Left ventricle myocardium inferior (tissue), 1 donor: ENCODE measurements at regions not wholly inside any gene's neighbourhood (a gene's known extent, or its start where the extent isn't known, plus 50 kb on each side); places are given as distances from the start of the nearest gene placed in this dataset.

Experiments
- DNase-seq: peaks from one replicate; pipeline ENCODE4 v3.0.0-alpha.2; 2020
- H3K27ac ChIP-seq: fragments of 200-600 bp; replicated peaks from 2 replicates; pipeline ENCODE4 v1.8.0; 2021
- H3K27me3 ChIP-seq: fragments of 200-600 bp; 2 replicates; pipeline ENCODE4 v1.8.0; 2021; ENCODE audit warnings: low read depth
- H3K36me3 ChIP-seq: fragments of 200-600 bp; 2 replicates; pipeline ENCODE4 v1.8.0; 2021
- H3K4me1 ChIP-seq: fragments of 200-600 bp; 2 replicates; pipeline ENCODE4 v1.8.0; 2021
- H3K4me3 ChIP-seq: fragments of 200-600 bp; 2 replicates; pipeline ENCODE4 v1.8.0; 2021; ENCODE audit warnings: mild to moderate bottlenecking, moderate library complexity
- H3K9me3 ChIP-seq: fragments of 200-600 bp; replicated peaks from 2 replicates; pipeline ENCODE4 v1.8.0; 2021
- intact Hi-C: fragments of 100-400 bp; cut with micrococcal nuclease; formaldehyde crosslinking; loops from one replicate; pipeline ENCODE4 v1.11.0; 2022
- TF ChIP-seq, protein P1 (sequence below): fragments of 200-600 bp; IDR thresholded peaks from 2 replicates; pipeline ENCODE4 v1.8.0; 2021; ENCODE audit warnings: antibody characterized with exemption, mild to moderate bottlenecking, borderline replicate concordance
- donor health status: DM: no; HTN: yes; CAD: no; lungs with severe emphysema.

DNA sequence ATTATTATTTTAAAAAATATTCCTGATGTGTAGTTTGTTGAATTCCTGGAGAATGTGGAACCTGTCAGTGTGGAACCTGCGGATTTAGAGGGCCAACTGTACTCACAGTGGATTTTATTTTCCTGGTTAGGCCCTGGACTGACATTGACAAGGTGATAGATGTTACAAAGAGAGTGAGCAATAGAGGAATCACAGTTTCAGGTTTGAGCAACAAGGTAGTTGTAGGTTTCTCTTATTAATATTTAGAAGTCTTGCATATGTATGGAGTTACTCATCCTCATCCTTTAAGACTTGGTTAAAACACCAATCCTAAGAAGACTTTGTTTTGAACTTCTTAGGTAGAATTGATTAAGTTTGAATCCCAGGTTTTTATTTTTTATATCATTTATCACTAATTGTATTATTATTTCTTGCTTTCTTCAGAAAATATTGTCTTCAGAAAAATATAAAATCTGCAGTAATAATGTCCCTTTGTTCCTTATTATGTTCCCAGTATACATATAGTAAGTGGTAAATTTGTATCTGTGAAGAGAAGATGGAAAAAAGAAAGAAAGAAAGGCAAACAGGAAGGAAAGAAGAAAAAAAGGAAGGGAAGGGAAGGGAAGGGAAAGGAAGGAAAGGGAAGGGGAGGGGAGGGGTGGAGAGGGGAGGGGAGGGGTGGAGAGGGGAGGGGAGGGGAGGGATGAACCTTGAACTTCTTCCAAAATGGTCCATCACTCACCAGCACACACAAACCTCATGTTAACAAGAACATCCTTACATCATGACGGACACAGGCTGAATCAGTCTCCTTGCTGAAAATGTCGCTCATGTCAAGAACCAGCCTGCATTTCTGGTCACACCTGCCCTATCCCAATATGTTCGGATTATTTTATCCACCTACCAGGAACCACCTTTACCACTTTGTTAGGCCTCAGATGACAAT lies 867.2 kb downstream of the CDH11 start:
- H3K27ac ChIP-seq = no peak overlapping the region
- H3K4me3 ChIP-seq = no peak overlapping the region
- DNase-seq = no peak
- no peaks in the 10 kb centered on the region for H3K9me3 ChIP-seq
- intact Hi-C loops = no loop called here
- H3K27me3 ChIP-seq = no peaks in the 10 kb centered on the region
- TF ChIP-seq, protein P1, sequence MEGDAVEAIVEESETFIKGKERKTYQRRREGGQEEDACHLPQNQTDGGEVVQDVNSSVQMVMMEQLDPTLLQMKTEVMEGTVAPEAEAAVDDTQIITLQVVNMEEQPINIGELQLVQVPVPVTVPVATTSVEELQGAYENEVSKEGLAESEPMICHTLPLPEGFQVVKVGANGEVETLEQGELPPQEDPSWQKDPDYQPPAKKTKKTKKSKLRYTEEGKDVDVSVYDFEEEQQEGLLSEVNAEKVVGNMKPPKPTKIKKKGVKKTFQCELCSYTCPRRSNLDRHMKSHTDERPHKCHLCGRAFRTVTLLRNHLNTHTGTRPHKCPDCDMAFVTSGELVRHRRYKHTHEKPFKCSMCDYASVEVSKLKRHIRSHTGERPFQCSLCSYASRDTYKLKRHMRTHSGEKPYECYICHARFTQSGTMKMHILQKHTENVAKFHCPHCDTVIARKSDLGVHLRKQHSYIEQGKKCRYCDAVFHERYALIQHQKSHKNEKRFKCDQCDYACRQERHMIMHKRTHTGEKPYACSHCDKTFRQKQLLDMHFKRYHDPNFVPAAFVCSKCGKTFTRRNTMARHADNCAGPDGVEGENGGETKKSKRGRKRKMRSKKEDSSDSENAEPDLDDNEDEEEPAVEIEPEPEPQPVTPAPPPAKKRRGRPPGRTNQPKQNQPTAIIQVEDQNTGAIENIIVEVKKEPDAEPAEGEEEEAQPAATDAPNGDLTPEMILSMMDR = no peak
- H3K4me1 ChIP-seq = peaks cover 18% of the 10 kb centered on the region
- H3K36me3 ChIP-seq = no peaks in the 10 kb centered on the region

DNA sequence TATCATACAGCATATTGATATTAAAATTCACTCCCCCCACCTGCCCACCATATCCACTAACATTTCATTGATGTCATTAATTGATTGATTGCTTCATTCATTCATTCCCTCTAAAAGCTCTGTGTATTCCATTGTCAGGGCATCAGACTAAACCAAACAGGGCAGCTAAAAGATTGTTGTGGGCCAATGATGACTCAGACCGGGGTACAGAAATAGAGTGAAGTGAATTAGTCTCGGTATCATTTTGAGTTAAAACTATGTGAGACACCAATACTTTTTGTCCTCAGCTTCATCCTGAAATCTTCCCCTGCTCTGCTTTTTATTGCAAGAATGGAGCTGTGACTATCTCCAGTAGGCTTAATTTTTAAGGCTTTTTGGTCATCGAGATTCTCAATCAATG lies 868.3 kb downstream of the CDH11 start:
- Histone ChIP-seq H3K27me3 (no peaks in the 10 kb centered on the region), H3K9me3 (no peaks in the 10 kb centered on the region), H3K4me1 (peaks cover 18% of the 10 kb centered on the region), H3K27ac (no peak overlapping the region), H3K4me3 (no peak overlapping the region), H3K36me3 (no peaks in the 10 kb centered on the region)
- TF ChIP-seq, protein P1 = no peak
- no peak for DNase-seq
- intact Hi-C loops = no loop called here

DNA sequence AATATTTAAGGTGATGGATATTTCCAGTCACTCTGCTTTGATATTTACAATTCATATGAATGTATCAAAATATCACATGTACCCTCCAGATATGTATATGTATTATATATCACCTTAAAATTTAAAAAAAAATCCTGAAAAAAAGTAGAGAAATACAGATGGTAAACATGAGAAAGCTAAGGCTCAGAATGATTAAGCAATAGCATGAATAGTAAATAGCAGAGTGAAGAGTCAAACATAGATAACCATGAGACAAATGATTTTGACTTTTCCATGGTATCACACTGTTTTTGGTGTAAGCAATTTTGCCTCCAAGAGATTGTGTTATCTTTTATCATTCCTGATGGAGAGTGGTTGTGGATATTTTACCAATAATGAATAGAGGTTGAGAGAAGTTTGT lies 868.8 kb downstream of the CDH11 start:
- Histone ChIP-seq H3K27me3 (no peaks in the 10 kb centered on the region), H3K9me3 (no peaks in the 10 kb centered on the region), H3K4me1 (peaks cover 18% of the 10 kb centered on the region), H3K27ac (peak overlapping the region; percentile 74), H3K4me3 (no peak overlapping the region), H3K36me3 (no peaks in the 10 kb centered on the region)
- TF ChIP-seq, protein P1 = no peak
- intact Hi-C loops = no loop called here
- no peak for DNase-seq

DNA sequence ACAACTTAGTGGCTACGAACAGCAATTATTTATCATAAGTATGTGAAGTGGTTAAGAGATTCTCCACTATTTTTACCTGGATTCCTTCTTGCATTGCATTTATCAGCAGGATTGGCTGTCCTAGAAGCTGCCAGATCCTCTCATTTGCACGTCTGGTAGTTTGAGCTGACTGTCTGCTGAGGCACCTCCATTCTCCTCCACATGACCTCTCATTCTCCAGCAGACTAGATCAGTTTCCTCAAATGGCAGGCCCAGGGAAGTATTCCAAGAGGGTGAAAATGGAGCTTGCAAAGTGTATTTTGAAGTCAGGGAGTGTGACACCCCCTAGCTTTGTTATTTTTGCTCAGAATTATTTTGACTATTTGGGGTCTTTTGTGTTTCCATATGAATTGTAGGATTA lies 870.1 kb downstream of the CDH11 start:
- no peaks in the 10 kb centered on the region for H3K27me3 ChIP-seq
- no peak overlapping the region for H3K4me3 ChIP-seq
- no peaks in the 10 kb centered on the region for H3K9me3 ChIP-seq
- peak overlapping the region; percentile 74 for H3K27ac ChIP-seq
- no peaks in the 10 kb centered on the region for H3K36me3 ChIP-seq
- DNase-seq = peak; percentile 16
- TF ChIP-seq, protein P1 = no peak
- intact Hi-C loops = no loop called here
- H3K4me1 ChIP-seq = peaks cover 18% of the 10 kb centered on the region

DNA sequence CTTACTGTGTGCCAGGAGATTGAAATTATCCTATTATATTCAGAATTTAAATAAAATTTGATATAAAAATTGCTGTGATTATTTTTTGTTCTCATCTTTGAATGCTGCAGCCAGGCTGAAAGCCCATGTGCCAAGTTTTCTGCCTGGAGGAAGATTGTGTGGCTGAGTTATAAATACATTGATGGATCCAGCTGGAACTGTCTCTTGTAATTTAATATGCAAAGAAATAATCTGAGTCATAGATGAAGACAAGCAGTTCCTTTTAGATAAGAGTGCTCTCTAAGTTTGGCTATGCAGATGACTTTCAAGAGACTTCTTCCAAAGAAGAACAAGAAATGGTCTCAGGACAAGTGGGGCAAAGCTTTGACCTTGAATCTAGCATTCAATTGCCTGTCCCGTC lies 871.0 kb downstream of the CDH11 start:
- Histone ChIP-seq H3K9me3 (peaks cover 4% of the 10 kb centered on the region), H3K27ac (peak overlapping the region; percentile 74), H3K4me3 (no peak overlapping the region), H3K4me1 (peaks cover 18% of the 10 kb centered on the region), H3K27me3 (no peaks in the 10 kb centered on the region), H3K36me3 (no peaks in the 10 kb centered on the region)
- intact Hi-C loops = no loop called here
- DNase-seq = peak; percentile 16
- TF ChIP-seq, protein P1 = no peak
